Brain microvascular endothelial cell (primary cell): ENCODE measurements at regions not wholly inside any gene's neighbourhood (a gene's known extent, or its start where the extent isn't known, plus 50 kb on each side); places are given as distances from the start of the nearest gene placed in this dataset.
A peak's percentile ranks its signal among the peaks of the same experiment; 100 is the strongest.
"Not testable (repeated sequence)": the region's sequence is repeated elsewhere in the genome, so short reads cannot be mapped to it uniquely, and the experiment has no call there.

Source experiments
- DNase-seq: peaks from one replicate; pipeline ENCODE4 v3.0.0-alpha.2; 2020
- H3K27ac ChIP-seq: fragments of 250-450 bp; sonication (Bioruptor Pico); 2 replicates; pipeline ENCODE4 v1.5.1; 2020; ENCODE audit warnings: mild to moderate bottlenecking, moderate library complexity
- H3K27me3 ChIP-seq: fragments of 250-450 bp; sonication (Bioruptor Pico); replicated peaks from 2 replicates; pipeline ENCODE4 v1.5.1; 2020; ENCODE audit warnings: mild to moderate bottlenecking
- H3K36me3 ChIP-seq: fragments of 250-450 bp; sonication (Bioruptor Pico); replicated peaks from 2 replicates; pipeline ENCODE4 v1.5.1; 2020; ENCODE audit warnings: mild to moderate bottlenecking
- H3K4me3 ChIP-seq: 2 replicates; pipeline ENCODE4 v1.5.1; 2011; ENCODE audit warnings: low read depth, mild to moderate bottlenecking, control low read depth, low read length, moderate library complexity
- CTCF ChIP-seq: IDR thresholded peaks from 2 replicates; pipeline ENCODE4 v1.5.1; 2011; ENCODE audit warnings: low read depth, mild to moderate bottlenecking, moderate library complexity, low read length, control low read depth, inconsistent platforms; ENCODE audit errors: missing control alignments
- in situ Hi-C: cut with HindIII; loops from 2 replicates; pipeline ENCODE4 v1.10.0; 2017; ENCODE audit warnings: low sequenced_read_pairs, low pct_ligation_motif_present

GRCh38 chr20:30313660-30314059, 943.8 kb upstream of the DEFB115 start:
- H3K36me3 ChIP-seq, in situ Hi-C loops, H3K27me3 ChIP-seq, H3K27ac ChIP-seq, H3K4me3 ChIP-seq, DNase-seq: not testable (repeated sequence)

- H3K36me3 ChIP-seq, H3K27me3 ChIP-seq, H3K27ac ChIP-seq, DNase-seq, H3K4me3 ChIP-seq, in situ Hi-C loops: not testable (repeated sequence)
Observed at GRCh38 chr20:30316063-30316462, 941.4 kb upstream of the DEFB115 start.

- H3K36me3 ChIP-seq, H3K27ac ChIP-seq, H3K4me3 ChIP-seq, DNase-seq, H3K27me3 ChIP-seq, in situ Hi-C loops: not testable (repeated sequence)
Observed at GRCh38 chr20:30316532-30317299, 940.7 kb upstream of the DEFB115 start.

- DNase-seq, H3K4me3 ChIP-seq, H3K36me3 ChIP-seq, H3K27ac ChIP-seq, H3K27me3 ChIP-seq, in situ Hi-C loops: not testable (repeated sequence)
Observed at GRCh38 chr20:30333744-30334143, 923.7 kb upstream of the DEFB115 start.

GRCh38 chr20:30337556-30337955, 919.9 kb upstream of the DEFB115 start:
- H3K36me3 ChIP-seq, H3K4me3 ChIP-seq, DNase-seq, in situ Hi-C loops, H3K27me3 ChIP-seq, H3K27ac ChIP-seq: not testable (repeated sequence)

- in situ Hi-C loops, DNase-seq, H3K27ac ChIP-seq, H3K36me3 ChIP-seq, H3K27me3 ChIP-seq, H3K4me3 ChIP-seq: not testable (repeated sequence)
Observed at GRCh38 chr20:30348932-30349331, 908.5 kb upstream of the DEFB115 start.

GRCh38 chr20:30356854-30357467, 900.5 kb upstream of the DEFB115 start:
- H3K4me3 ChIP-seq, H3K27ac ChIP-seq, H3K27me3 ChIP-seq, DNase-seq, H3K36me3 ChIP-seq, in situ Hi-C loops: not testable (repeated sequence)
- TF ChIP-seq CTCF, result peak; percentile 38

- H3K27me3 ChIP-seq, in situ Hi-C loops, DNase-seq, H3K36me3 ChIP-seq, H3K27ac ChIP-seq, H3K4me3 ChIP-seq: not testable (repeated sequence)
Observed at GRCh38 chr20:30361756-30362155, 895.7 kb upstream of the DEFB115 start.

GRCh38 chr20:30376430-30376766, 881.1 kb upstream of the DEFB115 start:
- H3K27ac ChIP-seq, DNase-seq, H3K36me3 ChIP-seq, H3K27me3 ChIP-seq, in situ Hi-C loops: not testable (repeated sequence)
- peak overlapping the region; percentile 50 for H3K4me3 ChIP-seq
